ENCODE measurements at regions not wholly inside any gene's neighbourhood (a gene's known extent, or its start where the extent isn't known, plus 50 kb on each side); places are given as distances from the start of the nearest gene placed in this dataset.

GRCh38 chr11:62054484-62055121 lies 69.2 kb upstream of the INCENP start:
- Mint-ChIP-seq H3K27ac (no peak overlapping the region), H3K27me3 (no peaks in the 10 kb centered on the region), H3K36me3 (ENCODE audit: low read depth) (no peaks in the 10 kb centered on the region), H3K4me1 (no peaks in the 10 kb centered on the region), H3K4me3 (no peak overlapping the region), H3K9me3 (ENCODE audit: low read depth) (no peaks in the 10 kb centered on the region)
- peak; percentile 23 for DNase-seq
- ChIA-PET CTCF (interaction anchor here (0.7 to 1.5 kb wide), 3 partner anchors 9 to 155 kb away, joined by 3 to 4 read pairs (median 3); no protein-coding TSS in a partner anchor), POLR2A (no interaction called here)
- no peak for ATAC-seq
- intact Hi-C loops (cut with DNase I, micrococcal nuclease), result no loop called here

- Mint-ChIP-seq H3K27me3 (no peaks in the 10 kb centered on the region), H3K36me3 (ENCODE audit: low read depth) (no peaks in the 10 kb centered on the region), H3K27ac (no peak overlapping the region), H3K9me3 (ENCODE audit: low read depth) (no peaks in the 10 kb centered on the region), H3K4me1 (no peaks in the 10 kb centered on the region), H3K4me3 (no peak overlapping the region)
- no peak for ATAC-seq
- DNase-seq, result no peak
- POLR2A ChIA-PET, result no interaction called here
- CTCF ChIA-PET, result interaction anchor here (0.7 to 1.5 kb wide), 3 partner anchors 9 to 154 kb away, joined by 3 to 4 read pairs (median 3); no protein-coding TSS in a partner anchor
- intact Hi-C loops (cut with DNase I, micrococcal nuclease), result no loop called here
These were observed 69.7 kb upstream of the INCENP start for GRCh38 chr11:62054081-62054480.

- H3K36me3 Mint-ChIP-seq (ENCODE audit: low read depth), result no peaks in the 10 kb centered on the region
- H3K9me3 Mint-ChIP-seq (ENCODE audit: low read depth), result no peaks in the 10 kb centered on the region
- intact Hi-C loops (cut with DNase I, micrococcal nuclease), result no loop called here
- ATAC-seq (no peak), DNase-seq (no peak)
- no peak overlapping the region for H3K4me3 Mint-ChIP-seq
- no peak overlapping the region for H3K27ac Mint-ChIP-seq
- peaks cover 1% of the 10 kb centered on the region for H3K27me3 Mint-ChIP-seq
- ChIA-PET POLR2A (no interaction called here), CTCF (interaction anchor here (0.9 kb wide), 1 partner anchor 70 kb away, joined by 3 read pairs; no protein-coding TSS in a partner anchor)
- H3K4me1 Mint-ChIP-seq, result no peaks in the 10 kb centered on the region
These were observed 73.1 kb upstream of the INCENP start for GRCh38 chr11:62050716-62051115.

GRCh38 chr11:62048100-62048499 lies 75.7 kb upstream of the INCENP start:
- H3K36me3 Mint-ChIP-seq (ENCODE audit: low read depth), result no peaks in the 10 kb centered on the region
- H3K27ac Mint-ChIP-seq, result no peak overlapping the region
- intact Hi-C loops (cut with DNase I, micrococcal nuclease), result no loop called here
- no peak overlapping the region for H3K4me3 Mint-ChIP-seq
- H3K4me1 Mint-ChIP-seq, result no peaks in the 10 kb centered on the region
- H3K27me3 Mint-ChIP-seq, result peaks cover 1% of the 10 kb centered on the region
- CTCF ChIA-PET, result interaction anchor here (0.6 to 1.7 kb wide), 7 partner anchors 9 to 161 kb away, joined by 3 to 6 read pairs (median 3); no protein-coding TSS in a partner anchor
- no peaks in the 10 kb centered on the region for H3K9me3 Mint-ChIP-seq (ENCODE audit: low read depth)
- no peak for ATAC-seq
- POLR2A ChIA-PET, result interaction anchor here (0.6 kb wide), 1 partner anchor 120 kb away, joined by 4 read pairs; no protein-coding TSS in a partner anchor
- no peak for DNase-seq

- CTCF ChIA-PET, result interaction anchor here (1.0 to 1.7 kb wide), 2 partner anchors 35 to 100 kb away, joined by 3 to 6 read pairs; no protein-coding TSS in a partner anchor
- H3K4me1 Mint-ChIP-seq, result peaks cover 2% of the 10 kb centered on the region
- POLR2A ChIA-PET, result interaction anchor here (0.8 kb wide), 1 partner anchor 17 kb away, joined by 3 read pairs; no protein-coding TSS in a partner anchor
- intact Hi-C loops (cut with DNase I, micrococcal nuclease), result no loop called here
- H3K9me3 Mint-ChIP-seq (ENCODE audit: low read depth), result no peaks in the 10 kb centered on the region
- peaks cover 1% of the 10 kb centered on the region for H3K27me3 Mint-ChIP-seq
- ATAC-seq (no peak), DNase-seq (no peak)
- no peak overlapping the region for H3K27ac Mint-ChIP-seq
- no peak overlapping the region for H3K4me3 Mint-ChIP-seq
- no peaks in the 10 kb centered on the region for H3K36me3 Mint-ChIP-seq (ENCODE audit: low read depth)
These were observed 77.2 kb upstream of the INCENP start for GRCh38 chr11:62046568-62047100.

- Mint-ChIP-seq H3K27ac (no peak overlapping the region), H3K27me3 (peaks cover 4% of the 10 kb centered on the region), H3K4me3 (no peak overlapping the region), H3K4me1 (peaks cover 2% of the 10 kb centered on the region), H3K36me3 (ENCODE audit: low read depth) (no peaks in the 10 kb centered on the region), H3K9me3 (ENCODE audit: low read depth) (no peaks in the 10 kb centered on the region)
- CTCF ChIA-PET, result interaction anchor here (0.8 kb wide), 2 partner anchors 10 to 37 kb away, joined by 3 read pairs; no protein-coding TSS in a partner anchor
- ATAC-seq, result no peak
- POLR2A ChIA-PET, result no interaction called here
- no peak for DNase-seq
- intact Hi-C loops (cut with DNase I, micrococcal nuclease), result no loop called here
These were observed 77.2 kb upstream of the FTH1 start for GRCh38 chr11:62044639-62045121.

GRCh38 chr11:62035293-62035692 lies 67.9 kb upstream of the FTH1 start:
- POLR2A ChIA-PET, result no interaction called here
- CTCF ChIA-PET, result no interaction called here
- intact Hi-C loops (cut with DNase I, micrococcal nuclease), result no loop called here

GRCh38 chr11:62034036-62034338 lies 66.6 kb upstream of the FTH1 start:
- Mint-ChIP-seq H3K9me3 (ENCODE audit: low read depth) (no peaks in the 10 kb centered on the region), H3K4me3 (no peak overlapping the region), H3K4me1 (peaks cover 6% of the 10 kb centered on the region), H3K27me3 (no peaks in the 10 kb centered on the region), H3K27ac (no peak overlapping the region), H3K36me3 (ENCODE audit: low read depth) (no peaks in the 10 kb centered on the region)
- intact Hi-C loops (cut with DNase I, micrococcal nuclease), result no loop called here
- ChIA-PET POLR2A (no interaction called here), CTCF (interaction anchor here (1.0 kb wide), 1 partner anchor 14 kb away, joined by 3 read pairs; no protein-coding TSS in a partner anchor)
- DNase-seq, result no peak
- ATAC-seq, result no peak

More at GRCh38 chr11:62035293-62035692, 67.9 kb upstream of the FTH1 start:
- Mint-ChIP-seq H3K27ac (no peak overlapping the region), H3K4me3 (no peak overlapping the region), H3K9me3 (ENCODE audit: low read depth) (no peaks in the 10 kb centered on the region), H3K27me3 (no peaks in the 10 kb centered on the region), H3K4me1 (peaks cover 6% of the 10 kb centered on the region), H3K36me3 (ENCODE audit: low read depth) (no peaks in the 10 kb centered on the region)
- no peak for ATAC-seq
- DNase-seq, result no peak

GRCh38 chr11:62033191-62034035 lies 66.0 kb upstream of the FTH1 start:
- ChIA-PET POLR2A (no interaction called here), CTCF (interaction anchor here (1.0 kb wide), 1 partner anchor 15 kb away, joined by 3 read pairs; no protein-coding TSS in a partner anchor)
- peaks cover 6% of the 10 kb centered on the region for H3K4me1 Mint-ChIP-seq
- H3K36me3 Mint-ChIP-seq (ENCODE audit: low read depth), result no peaks in the 10 kb centered on the region
- H3K27me3 Mint-ChIP-seq, result no peaks in the 10 kb centered on the region
- no peak overlapping the region for H3K4me3 Mint-ChIP-seq
- no peak for DNase-seq
- H3K9me3 Mint-ChIP-seq (ENCODE audit: low read depth), result no peaks in the 10 kb centered on the region
- intact Hi-C loops (cut with DNase I, micrococcal nuclease), result no loop called here
- no peak for ATAC-seq
- no peak overlapping the region for H3K27ac Mint-ChIP-seq

GRCh38 chr11:62030071-62030684 lies 62.7 kb upstream of the FTH1 start:
- no peaks in the 10 kb centered on the region for H3K27me3 Mint-ChIP-seq
- intact Hi-C loops (cut with DNase I, micrococcal nuclease), result no loop called here

More at GRCh38 chr11:62030071-62030684, 62.7 kb upstream of the FTH1 start:
- ChIA-PET POLR2A (interaction anchor here (0.9 kb wide), 1 partner anchor 17 kb away, joined by 3 read pairs; no protein-coding TSS in a partner anchor), CTCF (interaction anchor here (2.0 kb wide), 1 partner anchor 52 kb away, joined by 8 read pairs; no protein-coding TSS in a partner anchor)
- H3K4me1 Mint-ChIP-seq, result peaks cover 16% of the 10 kb centered on the region
- no peaks in the 10 kb centered on the region for H3K36me3 Mint-ChIP-seq (ENCODE audit: low read depth)
- no peak overlapping the region for H3K27ac Mint-ChIP-seq
- H3K4me3 Mint-ChIP-seq, result no peak overlapping the region
- no peaks in the 10 kb centered on the region for H3K9me3 Mint-ChIP-seq (ENCODE audit: low read depth)
- DNase-seq (no peak), ATAC-seq (no peak)
